ENCODE measurements at regions not wholly inside any gene's neighbourhood (a gene's known extent, or its start where the extent isn't known, plus 50 kb on each side); places are given as distances from the start of the nearest gene placed in this dataset.

- DNase-seq (ENCODE audit: low read depth): no peak
- TF ChIP-seq, protein P1, sequence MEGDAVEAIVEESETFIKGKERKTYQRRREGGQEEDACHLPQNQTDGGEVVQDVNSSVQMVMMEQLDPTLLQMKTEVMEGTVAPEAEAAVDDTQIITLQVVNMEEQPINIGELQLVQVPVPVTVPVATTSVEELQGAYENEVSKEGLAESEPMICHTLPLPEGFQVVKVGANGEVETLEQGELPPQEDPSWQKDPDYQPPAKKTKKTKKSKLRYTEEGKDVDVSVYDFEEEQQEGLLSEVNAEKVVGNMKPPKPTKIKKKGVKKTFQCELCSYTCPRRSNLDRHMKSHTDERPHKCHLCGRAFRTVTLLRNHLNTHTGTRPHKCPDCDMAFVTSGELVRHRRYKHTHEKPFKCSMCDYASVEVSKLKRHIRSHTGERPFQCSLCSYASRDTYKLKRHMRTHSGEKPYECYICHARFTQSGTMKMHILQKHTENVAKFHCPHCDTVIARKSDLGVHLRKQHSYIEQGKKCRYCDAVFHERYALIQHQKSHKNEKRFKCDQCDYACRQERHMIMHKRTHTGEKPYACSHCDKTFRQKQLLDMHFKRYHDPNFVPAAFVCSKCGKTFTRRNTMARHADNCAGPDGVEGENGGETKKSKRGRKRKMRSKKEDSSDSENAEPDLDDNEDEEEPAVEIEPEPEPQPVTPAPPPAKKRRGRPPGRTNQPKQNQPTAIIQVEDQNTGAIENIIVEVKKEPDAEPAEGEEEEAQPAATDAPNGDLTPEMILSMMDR (IDR thresholded peaks at IDR 0.05; ENCODE audit: control insufficient read depth, extremely low read depth, insufficient read depth): no peak
- no peak overlapping the region for H3K4me3 ChIP-seq (ENCODE audit: low read depth, low read length)
These were observed 112.1 kb upstream of the PTPN1 start for GRCh38 chr20:50398064-50398463.

- no peak overlapping the region for H3K4me3 ChIP-seq (ENCODE audit: low read depth, low read length)
- TF ChIP-seq, protein P1 (IDR thresholded peaks at IDR 0.05; ENCODE audit: control insufficient read depth, extremely low read depth, insufficient read depth): no peak
- DNase-seq (ENCODE audit: low read depth): no peak
These were observed 111.7 kb upstream of the PTPN1 start for GRCh38 chr20:50398471-50398820.

GRCh38 chr20:50398821-50399554, 111.2 kb upstream of the PTPN1 start:
- TF ChIP-seq, protein P1 (IDR thresholded peaks at IDR 0.05; ENCODE audit: control insufficient read depth, extremely low read depth, insufficient read depth): no peak
- no peak for DNase-seq (ENCODE audit: low read depth)
- H3K4me3 ChIP-seq (ENCODE audit: low read depth, low read length): no peak overlapping the region

- no peak for DNase-seq (ENCODE audit: low read depth)
- TF ChIP-seq, protein P1 (IDR thresholded peaks at IDR 0.05; ENCODE audit: control insufficient read depth, extremely low read depth, insufficient read depth): no peak
- H3K4me3 ChIP-seq (ENCODE audit: low read depth, low read length): no peak overlapping the region
These were observed 110.6 kb upstream of the PTPN1 start for GRCh38 chr20:50399555-50399916.

GRCh38 chr20:50399917-50400704, 110.1 kb upstream of the PTPN1 start:
- DNase-seq (ENCODE audit: low read depth): no peak
- no peak overlapping the region for H3K4me3 ChIP-seq (ENCODE audit: low read depth, low read length)
- TF ChIP-seq, protein P1 (IDR thresholded peaks at IDR 0.05; ENCODE audit: control insufficient read depth, extremely low read depth, insufficient read depth): no peak

DNA sequence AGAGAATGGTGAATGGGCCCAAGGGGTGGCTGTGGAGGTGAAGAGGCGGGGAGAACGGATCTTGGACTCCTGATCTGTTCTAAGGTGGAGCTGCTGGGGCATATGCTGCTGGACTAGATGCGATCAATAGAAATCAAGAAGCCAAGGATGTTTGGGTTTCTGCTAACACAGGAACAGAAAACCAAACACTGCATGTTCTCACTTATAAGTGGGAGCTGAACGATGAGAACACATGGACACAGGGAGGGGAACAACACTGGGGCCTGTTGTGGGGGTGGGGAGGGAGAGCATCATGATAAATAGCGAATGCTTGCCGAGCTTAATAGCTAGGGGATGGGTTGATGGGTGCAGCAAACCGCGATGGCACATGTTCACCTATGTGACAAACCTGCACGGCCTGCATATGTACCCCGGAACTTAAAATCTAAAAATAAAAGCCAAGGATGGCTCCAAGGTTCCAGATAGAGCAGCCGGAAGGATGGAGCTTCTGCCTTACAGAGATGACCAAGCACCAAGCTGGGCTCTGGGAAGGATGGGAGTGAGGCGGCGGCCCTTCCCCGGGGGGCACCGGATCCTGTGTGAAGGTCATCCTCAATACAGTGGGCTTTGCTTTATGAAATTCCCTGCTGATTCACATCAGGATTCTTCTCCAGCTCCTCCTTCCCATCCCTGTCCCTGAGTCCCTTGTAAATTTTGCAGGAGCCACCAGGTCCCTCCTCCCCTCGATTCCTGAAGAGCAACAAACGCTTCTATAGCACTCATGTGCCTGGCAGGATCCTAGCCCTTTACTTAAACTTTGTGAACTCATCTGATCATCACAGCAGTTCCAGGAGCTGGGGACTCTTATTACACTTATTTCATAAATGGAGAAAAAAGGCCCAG, 109.2 kb upstream of the PTPN1 start:
- H3K4me3 ChIP-seq (ENCODE audit: low read depth, low read length): no peak overlapping the region
- DNase-seq (ENCODE audit: low read depth): no peak
- TF ChIP-seq, protein P1 (IDR thresholded peaks at IDR 0.05; ENCODE audit: control insufficient read depth, extremely low read depth, insufficient read depth): no peak

Measured in LNCaP clone FGC (cell line).